ENCODE measurements at regions not wholly inside any gene's neighbourhood (a gene's known extent, or its start where the extent isn't known, plus 50 kb on each side); places are given as distances from the start of the nearest gene placed in this dataset.
A peak's percentile ranks its signal among the peaks of the same experiment; 100 is the strongest.

DNA sequence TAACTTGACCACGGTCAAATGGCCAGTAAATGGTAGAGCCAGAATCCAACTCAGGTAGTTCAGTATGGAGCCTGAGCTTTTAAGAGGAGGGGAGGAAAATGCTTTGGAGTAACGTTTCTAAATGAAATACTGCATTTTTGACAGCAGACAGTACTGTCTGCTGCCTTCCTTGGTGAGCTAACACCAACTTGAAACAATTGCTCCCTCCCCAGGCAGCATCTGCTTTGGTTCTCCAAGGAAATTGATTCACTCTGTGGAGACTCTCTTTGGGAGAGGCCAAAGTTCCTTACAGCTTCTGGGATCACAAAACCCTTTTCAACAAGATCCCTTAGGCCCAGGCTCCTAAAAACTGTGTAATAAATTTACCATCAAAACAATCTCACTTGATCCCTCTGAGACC lies 75.2 kb upstream of the SSBP2 start:
- TF ChIP-seq SIN3A (IDR thresholded peaks at IDR 0.05; ENCODE audit: borderline replicate concordance, low read depth, low read length) (no peak), TAF1 (IDR thresholded peaks at IDR 0.05; ENCODE audit: borderline replicate concordance, low read depth, low read length) (no peak), RCOR1 (IDR thresholded peaks at IDR 0.05; ENCODE audit: low read length) (no peak), MXI1 (IDR thresholded peaks at IDR 0.05; ENCODE audit: low read depth, low read length) (no peak), EP300 (IDR thresholded peaks at IDR 0.05; ENCODE audit: borderline replicate concordance in 1 of 2, low read depth in 1 of 2, low read length in 1 of 2) (no peak)
- TF ChIP-seq, protein P1, sequence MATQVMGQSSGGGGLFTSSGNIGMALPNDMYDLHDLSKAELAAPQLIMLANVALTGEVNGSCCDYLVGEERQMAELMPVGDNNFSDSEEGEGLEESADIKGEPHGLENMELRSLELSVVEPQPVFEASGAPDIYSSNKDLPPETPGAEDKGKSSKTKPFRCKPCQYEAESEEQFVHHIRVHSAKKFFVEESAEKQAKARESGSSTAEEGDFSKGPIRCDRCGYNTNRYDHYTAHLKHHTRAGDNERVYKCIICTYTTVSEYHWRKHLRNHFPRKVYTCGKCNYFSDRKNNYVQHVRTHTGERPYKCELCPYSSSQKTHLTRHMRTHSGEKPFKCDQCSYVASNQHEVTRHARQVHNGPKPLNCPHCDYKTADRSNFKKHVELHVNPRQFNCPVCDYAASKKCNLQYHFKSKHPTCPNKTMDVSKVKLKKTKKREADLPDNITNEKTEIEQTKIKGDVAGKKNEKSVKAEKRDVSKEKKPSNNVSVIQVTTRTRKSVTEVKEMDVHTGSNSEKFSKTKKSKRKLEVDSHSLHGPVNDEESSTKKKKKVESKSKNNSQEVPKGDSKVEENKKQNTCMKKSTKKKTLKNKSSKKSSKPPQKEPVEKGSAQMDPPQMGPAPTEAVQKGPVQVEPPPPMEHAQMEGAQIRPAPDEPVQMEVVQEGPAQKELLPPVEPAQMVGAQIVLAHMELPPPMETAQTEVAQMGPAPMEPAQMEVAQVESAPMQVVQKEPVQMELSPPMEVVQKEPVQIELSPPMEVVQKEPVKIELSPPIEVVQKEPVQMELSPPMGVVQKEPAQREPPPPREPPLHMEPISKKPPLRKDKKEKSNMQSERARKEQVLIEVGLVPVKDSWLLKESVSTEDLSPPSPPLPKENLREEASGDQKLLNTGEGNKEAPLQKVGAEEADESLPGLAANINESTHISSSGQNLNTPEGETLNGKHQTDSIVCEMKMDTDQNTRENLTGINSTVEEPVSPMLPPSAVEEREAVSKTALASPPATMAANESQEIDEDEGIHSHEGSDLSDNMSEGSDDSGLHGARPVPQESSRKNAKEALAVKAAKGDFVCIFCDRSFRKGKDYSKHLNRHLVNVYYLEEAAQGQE (IDR thresholded peaks at IDR 0.05; ENCODE audit: low read depth, low read length), result no peak
- TF ChIP-seq, protein P2, sequence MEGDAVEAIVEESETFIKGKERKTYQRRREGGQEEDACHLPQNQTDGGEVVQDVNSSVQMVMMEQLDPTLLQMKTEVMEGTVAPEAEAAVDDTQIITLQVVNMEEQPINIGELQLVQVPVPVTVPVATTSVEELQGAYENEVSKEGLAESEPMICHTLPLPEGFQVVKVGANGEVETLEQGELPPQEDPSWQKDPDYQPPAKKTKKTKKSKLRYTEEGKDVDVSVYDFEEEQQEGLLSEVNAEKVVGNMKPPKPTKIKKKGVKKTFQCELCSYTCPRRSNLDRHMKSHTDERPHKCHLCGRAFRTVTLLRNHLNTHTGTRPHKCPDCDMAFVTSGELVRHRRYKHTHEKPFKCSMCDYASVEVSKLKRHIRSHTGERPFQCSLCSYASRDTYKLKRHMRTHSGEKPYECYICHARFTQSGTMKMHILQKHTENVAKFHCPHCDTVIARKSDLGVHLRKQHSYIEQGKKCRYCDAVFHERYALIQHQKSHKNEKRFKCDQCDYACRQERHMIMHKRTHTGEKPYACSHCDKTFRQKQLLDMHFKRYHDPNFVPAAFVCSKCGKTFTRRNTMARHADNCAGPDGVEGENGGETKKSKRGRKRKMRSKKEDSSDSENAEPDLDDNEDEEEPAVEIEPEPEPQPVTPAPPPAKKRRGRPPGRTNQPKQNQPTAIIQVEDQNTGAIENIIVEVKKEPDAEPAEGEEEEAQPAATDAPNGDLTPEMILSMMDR (IDR thresholded peaks at IDR 0.05), result 0 out of 2 replicates have a peak, but pooled peaks have one; percentile 6

Data from SK-N-SH (cell line).